GM19239 (cell line): ENCODE measurements at regions not wholly inside any gene's neighbourhood (a gene's known extent, or its start where the extent isn't known, plus 50 kb on each side); places are given as distances from the start of the nearest gene placed in this dataset.

Experiments
- DNase-seq: peaks from one replicate; pipeline ENCODE4 v3.0.0; 2011; ENCODE audit warnings: low spot score; ENCODE audit not compliant: insufficient read length
- FAIRE-seq: peaks from 2 replicates; lab custom pipeline; 2011; peaks lifted over from hg19 to GRCh38; lab: Jason Lieb, UNC

- FAIRE-seq (no peak), DNase-seq (no peak)
Observed at GRCh38 chr2:129248198-129248597, 731.3 kb upstream of the RAB6C start.

- no peak for DNase-seq
- FAIRE-seq: no peak
Observed at GRCh38 chr2:129252781-129253460, 726.5 kb upstream of the RAB6C start.

GRCh38 chr2:129253461-129253812, 726.0 kb upstream of the RAB6C start:
- DNase-seq (no peak), FAIRE-seq (no peak)

GRCh38 chr2:129254718-129255117, 724.7 kb upstream of the RAB6C start:
- no peak for DNase-seq
- FAIRE-seq: no peak

GRCh38 chr2:129255610-129256313, 723.7 kb upstream of the RAB6C start:
- FAIRE-seq (no peak), DNase-seq (no peak)

- no peak for DNase-seq
- FAIRE-seq: no peak
Observed at GRCh38 chr2:129256642-129257041, 722.8 kb upstream of the RAB6C start.

- no peak for FAIRE-seq
- no peak for DNase-seq
Observed at GRCh38 chr2:129262934-129263333, 716.5 kb upstream of the RAB6C start.

- FAIRE-seq (no peak), DNase-seq (no peak)
Observed at GRCh38 chr2:129263939-129264338, 715.5 kb upstream of the RAB6C start.

GRCh38 chr2:129267559-129267958, 711.9 kb upstream of the RAB6C start:
- FAIRE-seq (no peak), DNase-seq (no peak)

GRCh38 chr2:129273266-129274037, 706.0 kb upstream of the RAB6C start:
- FAIRE-seq: no peak
- DNase-seq: no peak

- FAIRE-seq: no peak
- no peak for DNase-seq
Observed at GRCh38 chr2:129274038-129274415, 705.4 kb upstream of the RAB6C start.

- DNase-seq (no peak), FAIRE-seq (no peak)
Observed at GRCh38 chr2:129274918-129275317, 704.5 kb upstream of the RAB6C start.

- FAIRE-seq (no peak), DNase-seq (no peak)
Observed at GRCh38 chr2:129275706-129276105, 703.8 kb upstream of the RAB6C start.

- FAIRE-seq (no peak), DNase-seq (no peak)
Observed at GRCh38 chr2:129276978-129277584, 702.4 kb upstream of the RAB6C start.

- no peak for FAIRE-seq
Observed at GRCh38 chr2:129277585-129277981, 701.9 kb upstream of the RAB6C start.

GRCh38 chr2:129281791-129282530, 697.5 kb upstream of the RAB6C start:
- FAIRE-seq (no peak), DNase-seq (no peak)

More at GRCh38 chr2:129277585-129277981, 701.9 kb upstream of the RAB6C start:
- no peak for DNase-seq

GRCh38 chr2:129285012-129285411, 694.5 kb upstream of the RAB6C start:
- FAIRE-seq: no peak
- DNase-seq: no peak

- FAIRE-seq: no peak
- DNase-seq: no peak
Observed at GRCh38 chr2:129293326-129293725, 686.1 kb upstream of the RAB6C start.

GRCh38 chr2:129296396-129296795, 683.1 kb upstream of the RAB6C start:
- FAIRE-seq (no peak), DNase-seq (no peak)

- no peak for FAIRE-seq
Observed at GRCh38 chr2:129296806-129297205, 682.7 kb upstream of the RAB6C start.

More at GRCh38 chr2:129296806-129297205, 682.7 kb upstream of the RAB6C start:
- no peak for DNase-seq
